OCI-LY3 (cell line): ENCODE measurements at regions not wholly inside any gene's neighbourhood (a gene's known extent, or its start where the extent isn't known, plus 50 kb on each side); places are given as distances from the start of the nearest gene placed in this dataset.

Source experiments
- H2AFZ ChIP-seq: fragments of 200-600, 300-600 bp; shearing (Covaris generic); 2 replicates; pipeline ENCODE4 v1.6.0; 2014; ENCODE audit warnings: antibody characterized with exemption, low read depth, low read length
- H3K27ac ChIP-seq: fragments of 200-600, 300-600 bp; sonication (generic); 2 replicates; pipeline ENCODE4 v1.5.1; 2014; ENCODE audit warnings: mild to moderate bottlenecking, low read length, moderate library complexity, mixed read lengths
- H3K27me3 ChIP-seq: fragments of 200-600, 300-600 bp; sonication (generic); 2 replicates; pipeline ENCODE4 v1.6.1; 2014; ENCODE audit warnings: low read depth, low read length, mixed read lengths
- H3K36me3 ChIP-seq: fragments of 200-600, 300-600 bp; sonication (generic); replicated peaks from 2 replicates; pipeline ENCODE3; 2014; ENCODE audit warnings: low read depth, low read length, mixed read lengths
- H3K4me1 ChIP-seq: fragments of 300-600, 200-600 bp; sonication (generic); 2 replicates; pipeline ENCODE4 v1.6.1; 2014; ENCODE audit warnings: low read length, mixed read lengths
- H3K4me2 ChIP-seq: fragments of 200-600, 300-600 bp; sonication (generic); 2 replicates; pipeline ENCODE4 v1.6.1; 2014; ENCODE audit warnings: low read length, mixed read lengths
- H3K4me3 ChIP-seq: fragments of 300-600, 200-600 bp; sonication (generic); 2 replicates; pipeline ENCODE4 v1.5.1; 2014; ENCODE audit warnings: antibody characterized with exemption, mild to moderate bottlenecking, low read length, moderate library complexity
- H3K79me2 ChIP-seq: fragments of 300-600, 200-600 bp; shearing (Covaris generic); 2 replicates; pipeline ENCODE4 v1.6.1; 2014; ENCODE audit warnings: mild to moderate bottlenecking, low read length, mixed read lengths
- H3K9ac ChIP-seq: fragments of 300-600, 200-600 bp; shearing (Covaris generic); 2 replicates; pipeline ENCODE4 v1.6.0; 2014; ENCODE audit warnings: mild to moderate bottlenecking, low read length, moderate library complexity
- H3K9me3 ChIP-seq: fragments of 200-600, 300-600 bp; shearing (Covaris generic); 2 replicates; pipeline ENCODE4 v1.6.1; 2014; ENCODE audit warnings: low read length, mixed read lengths; ENCODE audit not compliant: insufficient read depth
- H4K20me1 ChIP-seq: fragments of 200-600, 300-600 bp; sonication (generic); 2 replicates; pipeline ENCODE4 v1.6.1; 2016; ENCODE audit warnings: low read length, mixed read lengths; ENCODE audit not compliant: insufficient read depth
- CTCF ChIP-seq: fragments of 200-600, 300-600 bp; sonication (generic); IDR thresholded peaks from 2 replicates; pipeline ENCODE4 v1.5.1; 2014; ENCODE audit warnings: antibody characterized with exemption, low read length, low read depth
- EZH2phosphoT487 ChIP-seq: fragments of 200-600 bp; shearing (Covaris generic); IDR thresholded peaks from 2 replicates; pipeline ENCODE4 v1.6.1; 2018; ENCODE audit warnings: antibody characterized with exemption, mixed run types, low read depth

DNA sequence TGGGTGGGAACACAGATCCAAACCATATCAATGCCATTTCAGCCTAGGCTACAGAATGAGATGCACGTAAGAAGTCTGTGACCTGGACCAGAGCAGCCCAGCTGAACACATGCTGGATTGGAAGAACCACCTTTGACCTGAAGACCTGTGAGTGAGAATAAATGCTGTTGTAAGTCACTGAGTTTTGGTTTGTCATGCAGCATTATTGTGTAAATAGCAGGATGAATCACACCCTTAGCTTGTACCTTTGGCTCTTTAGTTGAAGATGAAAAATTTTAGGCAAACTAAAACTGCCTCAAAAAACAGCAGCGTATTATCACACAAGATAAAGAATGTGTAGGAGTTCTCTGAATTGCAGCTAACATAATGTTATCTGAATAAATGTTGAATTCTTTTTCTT lies 199.4 kb upstream of the LRIG3 start:
- Histone ChIP-seq H3K4me2 (no peak overlapping the region), H3K9me3 (no peaks in the 10 kb centered on the region), H3K4me1 (peaks cover 12% of the 10 kb centered on the region), H3K27me3 (no peaks in the 10 kb centered on the region), H3K4me3 (no peak overlapping the region), H3K27ac (no peak overlapping the region), H3K9ac (no peak overlapping the region), H3K79me2 (no peaks in the 10 kb centered on the region), H4K20me1 (no peaks in the 10 kb centered on the region), H2AFZ (no peak overlapping the region), H3K36me3 (no peaks in the 10 kb centered on the region)
- no peak for TF ChIP-seq CTCF
- TF ChIP-seq EZH2phosphoT487 = no peak

- no peaks in the 10 kb centered on the region for H4K20me1 ChIP-seq
- TF ChIP-seq EZH2phosphoT487 (no peak), CTCF (no peak)
- H3K27ac ChIP-seq = no peak overlapping the region
- peaks cover 16% of the 10 kb centered on the region for H3K4me1 ChIP-seq
- no peaks in the 10 kb centered on the region for H3K27me3 ChIP-seq
- no peak overlapping the region for H3K4me3 ChIP-seq
- H3K79me2 ChIP-seq = no peaks in the 10 kb centered on the region
- no peak overlapping the region for H2AFZ ChIP-seq
- no peaks in the 10 kb centered on the region for H3K9me3 ChIP-seq
- no peaks in the 10 kb centered on the region for H3K36me3 ChIP-seq
- no peak overlapping the region for H3K9ac ChIP-seq
- H3K4me2 ChIP-seq = no peak overlapping the region
Measured at GRCh38 chr12:59118356-59118755, 198.1 kb upstream of the LRIG3 start.

DNA sequence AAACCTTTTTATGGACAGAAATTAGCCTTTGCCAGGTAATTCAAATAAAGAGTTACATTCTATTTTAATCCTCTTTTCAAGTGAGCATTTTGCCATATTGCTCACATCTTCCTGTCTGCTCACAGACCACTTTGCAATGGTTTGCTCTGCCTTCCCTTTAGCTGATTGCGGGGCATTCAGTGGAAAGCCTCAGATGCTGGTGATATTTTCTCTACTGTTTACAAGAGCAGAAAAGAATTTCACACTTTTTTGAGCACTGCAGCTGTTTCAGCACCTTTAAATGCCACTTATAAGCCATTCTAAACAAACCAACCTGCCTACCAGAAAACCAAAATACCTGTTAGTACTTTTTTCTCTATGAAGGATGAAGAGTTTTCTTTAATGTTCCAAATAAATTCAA lies 195.7 kb upstream of the LRIG3 start:
- no peak overlapping the region for H2AFZ ChIP-seq
- no peaks in the 10 kb centered on the region for H3K9me3 ChIP-seq
- no peak overlapping the region for H3K4me3 ChIP-seq
- H4K20me1 ChIP-seq = no peaks in the 10 kb centered on the region
- no peaks in the 10 kb centered on the region for H3K79me2 ChIP-seq
- H3K4me1 ChIP-seq = peaks cover 16% of the 10 kb centered on the region
- no peaks in the 10 kb centered on the region for H3K36me3 ChIP-seq
- no peak overlapping the region for H3K27ac ChIP-seq
- H3K27me3 ChIP-seq = no peaks in the 10 kb centered on the region
- H3K4me2 ChIP-seq = 0 out of 2 replicates have a peak overlapping the region, but pooled peaks have one; percentile 7
- TF ChIP-seq CTCF (no peak), EZH2phosphoT487 (no peak)
- no peak overlapping the region for H3K9ac ChIP-seq

DNA sequence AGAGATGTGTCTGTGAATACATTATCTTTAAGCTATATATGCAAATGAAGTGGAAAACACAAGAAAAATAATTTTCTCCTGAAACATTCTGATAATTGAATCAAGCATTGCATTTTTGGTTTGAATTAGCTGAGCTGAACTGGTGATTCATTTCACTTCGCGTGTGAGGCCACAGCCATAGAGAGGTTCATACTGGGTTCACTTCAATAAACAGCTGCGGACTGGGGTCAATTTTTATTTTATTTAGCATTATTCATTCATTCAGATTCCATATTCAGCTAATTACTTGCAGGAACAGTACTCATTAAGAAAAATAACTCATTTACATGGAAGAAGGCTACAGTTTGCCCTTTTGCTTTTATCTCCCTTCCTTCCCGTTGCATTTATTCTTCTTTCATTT lies 195.2 kb upstream of the LRIG3 start:
- Histone ChIP-seq H3K4me1 (peaks cover 16% of the 10 kb centered on the region), H3K36me3 (no peaks in the 10 kb centered on the region), H2AFZ (no peak overlapping the region), H4K20me1 (no peaks in the 10 kb centered on the region), H3K27me3 (no peaks in the 10 kb centered on the region), H3K27ac (no peak overlapping the region), H3K9me3 (no peaks in the 10 kb centered on the region), H3K9ac (no peak overlapping the region), H3K79me2 (no peaks in the 10 kb centered on the region), H3K4me3 (no peak overlapping the region), H3K4me2 (0 out of 2 replicates have a peak overlapping the region, but pooled peaks have one; percentile 7)
- no peak for TF ChIP-seq CTCF
- no peak for TF ChIP-seq EZH2phosphoT487
